Suprapubic skin (tissue), 4 donors: ENCODE measurements at regions not wholly inside any gene's neighbourhood (a gene's known extent, or its start where the extent isn't known, plus 50 kb on each side); places are given as distances from the start of the nearest gene placed in this dataset.

Experiments used
- DNase-seq, 2 donors: peaks; one replicate each; pipeline ENCODE4 v3.0.0-alpha.2; 2019; ENCODE audit warnings: low spot score in 2 of 2
- H3K27ac ChIP-seq: fragments of 200-600 bp; sonication (generic); one replicate; pipeline ENCODE4 v1.5.1; 2019
- H3K27me3 ChIP-seq: fragments of 200-600 bp; sonication (generic); one replicate; pipeline ENCODE4 v1.5.1; 2019
- H3K36me3 ChIP-seq: fragments of 200-600 bp; sonication (generic); one replicate; pipeline ENCODE4 v1.5.1; 2019
- H3K4me1 ChIP-seq: fragments of 200-600 bp; sonication (generic); one replicate; pipeline ENCODE4 v1.5.1; 2019
- H3K4me3 ChIP-seq: fragments of 200-600 bp; sonication (generic); one replicate; pipeline ENCODE4 v1.5.1; 2019; ENCODE audit warnings: mild to moderate bottlenecking
- H3K9me3 ChIP-seq: fragments of 200-600 bp; sonication (generic); one replicate; pipeline ENCODE4 v1.5.1; 2019
- EP300 ChIP-seq: sonication (generic); formaldehyde crosslinking; IDR thresholded peaks from one replicate; pipeline ENCODE4 v1.6.1; 2017; ENCODE audit warnings: antibody characterized with exemption
- POLR2A ChIP-seq, 2 donors: fragments of 450-650 bp; IDR thresholded peaks; one replicate each; pipeline ENCODE4 v1.6.1; 2017; ENCODE audit warnings: antibody characterized with exemption in 2 of 2, mild to moderate bottlenecking in 2 of 2, moderate library complexity in 2 of 2
- POLR2AphosphoS5 ChIP-seq, 3 donors: sonication (generic); formaldehyde crosslinking; IDR thresholded peaks; one replicate each; pipeline ENCODE4 v1.6.1; 2017; ENCODE audit warnings: antibody characterized with exemption in 3 of 3
- WGBS: methylation state at CpG from one replicate; pipeline ENCODE4 v1.1.5; 2018; 5-methylcytosine and 5-hydroxymethylcytosine counted together
- TF ChIP-seq, protein P1 (sequence below), 2 donors: fragments of 200-600 bp in 1 of 2; fragments of 450-650 bp in 1 of 2; sonication (generic) in 1 of 2; IDR thresholded peaks; one replicate each; pipeline ENCODE4 v1.5.1; 2016 to 2019; ENCODE audit warnings: antibody characterized with exemption in 2 of 2, mild to moderate bottlenecking in 1 of 2, moderate library complexity in 1 of 2

DNA sequence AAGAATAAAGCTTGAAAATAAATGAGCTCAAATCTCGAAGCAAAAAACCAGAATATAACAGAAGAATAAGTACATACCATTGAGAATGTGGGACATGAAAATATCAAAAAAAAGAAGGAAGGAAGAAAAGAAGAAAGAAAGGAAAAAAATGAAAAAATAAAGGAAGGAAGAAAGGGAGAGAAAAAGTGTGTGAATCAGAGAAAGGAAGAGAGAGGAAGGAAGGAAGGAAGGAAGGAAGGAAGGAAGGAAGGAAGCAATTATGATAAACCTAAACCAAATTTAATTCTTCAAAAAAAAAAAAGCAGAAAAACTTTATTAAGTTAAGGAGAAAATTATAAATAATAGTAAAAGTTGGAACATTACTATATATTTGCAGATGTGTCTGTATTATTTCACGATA, 949.8 kb downstream of the NLGN4X start:
- 82% methylated on average over 2 of the region's 2 CpGs for WGBS
- no peaks in the 10 kb centered on the region for H3K4me1 ChIP-seq
- no peaks in the 10 kb centered on the region for H3K27me3 ChIP-seq
- no peak for DNase-seq
- TF ChIP-seq, protein P1, sequence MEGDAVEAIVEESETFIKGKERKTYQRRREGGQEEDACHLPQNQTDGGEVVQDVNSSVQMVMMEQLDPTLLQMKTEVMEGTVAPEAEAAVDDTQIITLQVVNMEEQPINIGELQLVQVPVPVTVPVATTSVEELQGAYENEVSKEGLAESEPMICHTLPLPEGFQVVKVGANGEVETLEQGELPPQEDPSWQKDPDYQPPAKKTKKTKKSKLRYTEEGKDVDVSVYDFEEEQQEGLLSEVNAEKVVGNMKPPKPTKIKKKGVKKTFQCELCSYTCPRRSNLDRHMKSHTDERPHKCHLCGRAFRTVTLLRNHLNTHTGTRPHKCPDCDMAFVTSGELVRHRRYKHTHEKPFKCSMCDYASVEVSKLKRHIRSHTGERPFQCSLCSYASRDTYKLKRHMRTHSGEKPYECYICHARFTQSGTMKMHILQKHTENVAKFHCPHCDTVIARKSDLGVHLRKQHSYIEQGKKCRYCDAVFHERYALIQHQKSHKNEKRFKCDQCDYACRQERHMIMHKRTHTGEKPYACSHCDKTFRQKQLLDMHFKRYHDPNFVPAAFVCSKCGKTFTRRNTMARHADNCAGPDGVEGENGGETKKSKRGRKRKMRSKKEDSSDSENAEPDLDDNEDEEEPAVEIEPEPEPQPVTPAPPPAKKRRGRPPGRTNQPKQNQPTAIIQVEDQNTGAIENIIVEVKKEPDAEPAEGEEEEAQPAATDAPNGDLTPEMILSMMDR (IDR thresholded peaks at IDR 0.05) = no peak
- TF ChIP-seq POLR2AphosphoS5 (IDR thresholded peaks at IDR 0.05) = no peak
- no peak overlapping the region for H3K27ac ChIP-seq
- H3K36me3 ChIP-seq = no peaks in the 10 kb centered on the region
- H3K4me3 ChIP-seq = no peak overlapping the region
- no peaks in the 10 kb centered on the region for H3K9me3 ChIP-seq

DNA sequence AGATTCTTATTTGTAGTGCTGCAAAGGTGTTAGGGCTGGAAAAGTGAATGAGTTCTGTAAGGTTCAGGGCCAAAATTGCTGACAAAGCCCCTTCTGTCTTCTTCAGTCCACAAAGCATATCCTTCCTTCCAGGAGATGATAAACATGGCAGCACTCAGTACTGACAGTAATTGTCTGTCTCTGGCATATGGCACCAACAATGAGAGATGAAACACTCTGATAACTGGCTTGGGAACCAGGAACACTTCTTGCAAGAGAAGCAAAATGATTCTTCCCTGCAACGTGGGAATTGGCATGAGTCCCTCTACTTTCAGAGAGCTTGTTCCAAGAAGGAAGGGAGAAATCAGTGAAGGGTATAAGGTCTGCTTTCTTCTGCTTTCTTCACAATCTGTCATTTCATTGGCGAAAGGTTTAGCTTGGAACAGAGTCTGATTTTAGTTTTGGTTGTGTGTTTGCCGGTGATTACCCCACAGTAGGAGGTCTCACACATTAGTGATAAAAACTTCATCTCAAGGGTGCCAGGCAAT, 963.3 kb downstream of the NLGN4X start:
- WGBS = 63% methylated on average over 3 of the region's 3 CpGs
- no peak overlapping the region for H3K27ac ChIP-seq
- DNase-seq = no peak

DNA sequence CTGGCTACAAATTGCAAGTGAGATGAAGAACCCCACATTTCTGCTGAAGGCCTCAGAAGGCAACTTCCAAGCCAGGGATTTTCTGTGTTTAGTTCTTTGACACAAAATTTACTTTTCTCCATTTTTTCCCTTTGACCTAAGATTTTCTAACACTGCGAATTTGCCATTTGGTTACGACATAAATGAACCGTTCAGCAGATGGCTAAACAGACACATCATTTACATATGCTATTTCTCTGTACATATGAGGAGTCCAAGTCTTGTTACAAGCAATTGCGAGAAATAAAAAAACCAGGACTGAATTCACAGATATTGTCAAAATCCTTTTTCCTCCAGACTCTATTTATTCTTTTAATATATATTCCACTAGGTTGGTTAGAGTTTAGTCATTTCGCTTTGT, 978.6 kb downstream of the NLGN4X start:
- Histone ChIP-seq H3K27me3 (no peaks in the 10 kb centered on the region), H3K4me3 (no peak overlapping the region), H3K27ac (no peak overlapping the region), H3K9me3 (no peaks in the 10 kb centered on the region), H3K36me3 (no peaks in the 10 kb centered on the region), H3K4me1 (no peaks in the 10 kb centered on the region)
- DNase-seq = no peak
- TF ChIP-seq EP300 (no peak), POLR2A (IDR thresholded peaks at IDR 0.05) (no peak), POLR2AphosphoS5 (IDR thresholded peaks at IDR 0.05) (no peak)
- TF ChIP-seq, protein P1 (IDR thresholded peaks at IDR 0.05) = no peak
- 87% methylated on average over 5 of the region's 5 CpGs for WGBS

More for the DNA sequence above, 963.3 kb downstream of the NLGN4X start:
- H3K4me3 ChIP-seq = no peak overlapping the region
- H3K9me3 ChIP-seq = no peaks in the 10 kb centered on the region
- H3K36me3 ChIP-seq = no peaks in the 10 kb centered on the region
- TF ChIP-seq, protein P1 (IDR thresholded peaks at IDR 0.05) = no peak
- TF ChIP-seq POLR2AphosphoS5 (IDR thresholded peaks at IDR 0.05) (no peak), EP300 (no peak), POLR2A (IDR thresholded peaks at IDR 0.05) (no peak)
- H3K4me1 ChIP-seq = no peaks in the 10 kb centered on the region
- H3K27me3 ChIP-seq = no peaks in the 10 kb centered on the region

DNA sequence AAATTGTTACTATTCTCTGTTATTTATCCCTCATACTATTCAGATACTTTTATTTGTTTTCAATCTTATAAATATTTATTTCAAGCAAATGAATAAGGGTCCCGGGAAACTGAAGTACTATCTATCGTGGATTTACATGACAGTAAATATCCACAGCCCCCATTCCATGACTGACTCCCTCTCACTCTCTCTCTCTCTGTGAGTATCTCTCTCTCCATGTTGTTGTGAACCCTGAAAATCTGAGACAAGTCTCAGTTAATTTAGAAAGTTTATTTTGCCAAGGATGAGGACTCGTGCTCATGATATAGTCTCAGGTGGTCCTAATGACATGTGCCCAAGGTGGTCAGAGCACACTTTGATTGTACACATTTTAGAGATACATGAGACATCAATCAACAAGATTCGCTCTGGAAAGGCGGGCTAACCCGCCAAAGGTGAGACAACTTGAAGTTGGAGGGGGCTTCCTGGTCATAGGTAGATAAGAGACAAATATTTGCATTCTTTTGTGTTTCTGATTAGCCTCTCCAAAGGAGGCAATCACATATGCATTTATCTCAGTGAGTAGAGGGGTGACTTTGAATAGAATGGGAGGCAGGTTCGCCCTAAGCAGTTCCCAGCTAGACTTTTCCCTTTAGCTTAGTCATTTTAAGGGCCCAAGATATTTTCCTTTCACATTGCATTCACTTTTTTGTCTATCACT, 986.4 kb downstream of the NLGN4X start:
- no peak for DNase-seq
- TF ChIP-seq EP300 (no peak), POLR2A (IDR thresholded peaks at IDR 0.05) (no peak), POLR2AphosphoS5 (IDR thresholded peaks at IDR 0.05) (no peak)
- TF ChIP-seq, protein P1 (IDR thresholded peaks at IDR 0.05) = no peak
- Histone ChIP-seq H3K36me3 (no peaks in the 10 kb centered on the region), H3K27ac (no peak overlapping the region), H3K27me3 (no peaks in the 10 kb centered on the region), H3K4me1 (no peaks in the 10 kb centered on the region), H3K4me3 (no peak overlapping the region), H3K9me3 (no peaks in the 10 kb centered on the region)
- WGBS = 43% methylated on average over 7 of the region's 7 CpGs

DNA sequence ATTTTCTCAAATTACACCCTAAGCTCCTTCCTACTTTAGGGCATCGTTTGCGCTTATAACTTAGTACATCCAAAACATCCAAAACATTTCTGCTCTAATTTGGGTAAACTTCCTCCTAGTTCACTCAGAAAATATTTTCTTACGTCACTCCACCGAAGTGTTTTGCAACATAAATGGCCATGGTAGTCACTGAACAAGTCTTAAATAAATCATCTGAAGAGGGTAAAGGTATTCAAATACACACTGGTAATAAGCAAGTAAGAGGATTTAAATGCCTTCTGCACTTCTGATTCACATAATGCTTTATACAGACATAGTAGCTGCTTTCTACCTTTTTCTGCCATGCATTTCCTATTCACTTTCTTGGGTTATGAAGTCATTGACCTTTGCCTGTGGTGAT, 991.9 kb downstream of the NLGN4X start:
- Histone ChIP-seq H3K4me3 (no peak overlapping the region), H3K27ac (no peak overlapping the region), H3K9me3 (no peaks in the 10 kb centered on the region), H3K4me1 (no peaks in the 10 kb centered on the region), H3K36me3 (no peaks in the 10 kb centered on the region), H3K27me3 (no peaks in the 10 kb centered on the region)
- WGBS = 81% methylated on average over 4 of the region's 4 CpGs
- DNase-seq = no peak
- no peak for TF ChIP-seq POLR2A (IDR thresholded peaks at IDR 0.05)
- no peak for TF ChIP-seq EP300
- TF ChIP-seq, protein P1 (IDR thresholded peaks at IDR 0.05) = no peak
- TF ChIP-seq POLR2AphosphoS5 (IDR thresholded peaks at IDR 0.05) = no peak
